Heart left ventricle (tissue), 16 donors: ENCODE measurements at regions not wholly inside any gene's neighbourhood (a gene's known extent, or its start where the extent isn't known, plus 50 kb on each side); places are given as distances from the start of the nearest gene placed in this dataset.

Source experiments
- ATAC-seq, 4 donors: fragments of 200-7000 bp; cut with Tn5 transposase; one replicate each; pipeline ENCODE4 v1.9.1; 2020 to 2022; ENCODE audit warnings: moderate library complexity in 4 of 4, mild to moderate bottlenecking in 3 of 4, moderate number of reproducible peaks in 1 of 4
- DNase-seq, 5 donors: peaks; one replicate each; pipeline ENCODE4 v3.0.0-alpha.2; 2020
- H3K27ac ChIP-seq, 12 donors: fragments of 200-600 bp; sonication (generic) in 4 of 12; one replicate each; pipeline versions ENCODE4 v1.5.0 to v1.8.0; 2016 to 2022; ENCODE audit warnings: mild to moderate bottlenecking in 2 of 12
- H3K27me3 ChIP-seq, 9 donors: fragments of 200-600 bp; sonication (generic) in 2 of 9; one replicate each; pipeline versions ENCODE4 v1.5.1 to v1.8.0; 2016 to 2022; ENCODE audit warnings: mild to moderate bottlenecking in 3 of 9
- H3K36me3 ChIP-seq, 9 donors: fragments of 200-600 bp; sonication (generic) in 2 of 9; one replicate each; pipeline versions ENCODE4 v1.5.0 to v1.8.0; 2018 to 2022; ENCODE audit warnings: mild to moderate bottlenecking in 2 of 9
- H3K4me1 ChIP-seq, 12 donors: fragments of 200-600 bp; sonication (generic) in 4 of 12; one replicate each; pipeline versions ENCODE4 v1.5.0 to v1.8.0; 2016 to 2022; ENCODE audit warnings: mild to moderate bottlenecking in 3 of 12
- H3K4me3 ChIP-seq, 12 donors: fragments of 200-600 bp; sonication (generic) in 4 of 12; one replicate each; pipeline versions ENCODE4 v1.5.0 to v1.8.0; 2017 to 2022; ENCODE audit warnings: mild to moderate bottlenecking in 9 of 12, moderate library complexity in 4 of 12
- H3K9me3 ChIP-seq, 12 donors: fragments of 200-600 bp; sonication (generic) in 4 of 12; one replicate each; pipeline versions ENCODE4 v1.5.0 to v1.8.0; 2016 to 2022; ENCODE audit warnings: mild to moderate bottlenecking in 1 of 12
- POLR2A ChIP-seq, 2 donors: fragments of 450-650 bp; IDR thresholded peaks; one replicate each; pipeline ENCODE4 v1.6.1; 2017; ENCODE audit warnings: antibody characterized with exemption in 2 of 2, mild to moderate bottlenecking in 2 of 2, moderate library complexity in 2 of 2
- WGBS, 4 donors: extraction: QIAGEN DNeasy Blood & Tissue Kit in 2 of 4; methylation state at CpG; one replicate each; pipeline versions ENCODE4 v1.1.5 to v1.1.7; 2013 to 2018; 5-methylcytosine and 5-hydroxymethylcytosine counted together
- intact Hi-C, 10 donors: fragments of 100-400 bp; cut with DNase I; formaldehyde crosslinking; loops; one replicate each; pipeline versions ENCODE4 v1.11.1 to v1.14.2; 2022
- TF ChIP-seq, protein P1 (sequence below), 12 donors: fragments of 200-600 bp; sonication (generic) in 4 of 12; IDR thresholded peaks; one replicate each; pipeline versions ENCODE4 v1.5.0 to v1.8.0; 2018 to 2022; ENCODE audit warnings: antibody characterized with exemption in 12 of 12, mild to moderate bottlenecking in 5 of 12
- donor health status: ischemic (EF 13 %, LVEDD 7.1; RV severe dilation, severe dysfunction).
- donor health status: healthy with polysubstance abuse.
- donor health status: DM: no; HTN: yes; CAD: no.
- donor health status: DM: no; HTN: no; CAD: no.
- donor health status: ischemic (EF 25% LVEDD 6.9; RV normal size, moderate dysfunction).
- donor health status: ischemic (EF 25% LVEDD 5.7; RV mildly dilated, moderate dysfunction).
- donor health status: healthy.
- donor health status: DM: yes; HTN: yes; CAD: no.
- donor health status: ischemic (EF 35%, LVEDD 5.7; RV mildly dilated, moderate dysfunction).
- donor health status: nonischemic (EF 11% LVEDD 7.7; RV severe dilation, severe dysfunction).
- donor health status: DM: yes; HTN: yes; CAD: no.
- donor health status: PGD.
- donor health status: ischemic (EF 29% LVEDD 5.4; RV normal size, mild dysfunction).
- donor health status: nonischemic (EF 23%, LVEDD 6.1; RV moderate dilation, normal function).

DNA sequence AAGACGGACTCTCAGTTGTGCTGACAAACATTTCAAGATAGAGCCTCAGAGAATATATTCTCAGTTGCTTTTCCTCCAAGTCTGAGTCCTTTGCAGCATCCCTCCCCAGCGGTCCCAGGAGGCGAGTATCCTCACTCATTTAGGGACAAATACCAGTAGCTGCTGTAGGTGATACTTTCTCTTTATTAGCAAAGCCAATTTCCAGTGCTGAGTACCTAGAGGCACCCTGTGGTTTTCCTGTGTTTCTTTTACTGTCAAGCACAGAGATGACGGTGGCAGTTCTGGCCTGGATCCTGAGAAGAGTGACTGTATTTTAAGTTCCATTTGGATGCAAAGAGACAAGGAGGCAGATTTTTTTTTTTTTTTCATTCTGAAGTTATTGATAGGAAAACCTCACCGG, 1058.4 kb downstream of the SORCS3 start:
- Histone ChIP-seq H3K27me3 (no peaks in the 10 kb centered on the region), H3K27ac (no peak overlapping the region), H3K36me3 (no peaks in the 10 kb centered on the region), H3K9me3 (no peaks in the 10 kb centered on the region), H3K4me1 (no peaks in the 10 kb centered on the region), H3K4me3 (no peak overlapping the region)
- ATAC-seq = no peak
- intact Hi-C loops = loop anchor here in 1 of 10 donors (5.0 kb wide), 1 partner anchor 382 kb away; no protein-coding TSS in a partner anchor
- WGBS, 4 donors = 59 to 71% (median 69%) methylated on average over 5 of the region's 5 CpGs
- no peak for TF ChIP-seq POLR2A (IDR thresholded peaks at IDR 0.05)
- TF ChIP-seq, protein P1, sequence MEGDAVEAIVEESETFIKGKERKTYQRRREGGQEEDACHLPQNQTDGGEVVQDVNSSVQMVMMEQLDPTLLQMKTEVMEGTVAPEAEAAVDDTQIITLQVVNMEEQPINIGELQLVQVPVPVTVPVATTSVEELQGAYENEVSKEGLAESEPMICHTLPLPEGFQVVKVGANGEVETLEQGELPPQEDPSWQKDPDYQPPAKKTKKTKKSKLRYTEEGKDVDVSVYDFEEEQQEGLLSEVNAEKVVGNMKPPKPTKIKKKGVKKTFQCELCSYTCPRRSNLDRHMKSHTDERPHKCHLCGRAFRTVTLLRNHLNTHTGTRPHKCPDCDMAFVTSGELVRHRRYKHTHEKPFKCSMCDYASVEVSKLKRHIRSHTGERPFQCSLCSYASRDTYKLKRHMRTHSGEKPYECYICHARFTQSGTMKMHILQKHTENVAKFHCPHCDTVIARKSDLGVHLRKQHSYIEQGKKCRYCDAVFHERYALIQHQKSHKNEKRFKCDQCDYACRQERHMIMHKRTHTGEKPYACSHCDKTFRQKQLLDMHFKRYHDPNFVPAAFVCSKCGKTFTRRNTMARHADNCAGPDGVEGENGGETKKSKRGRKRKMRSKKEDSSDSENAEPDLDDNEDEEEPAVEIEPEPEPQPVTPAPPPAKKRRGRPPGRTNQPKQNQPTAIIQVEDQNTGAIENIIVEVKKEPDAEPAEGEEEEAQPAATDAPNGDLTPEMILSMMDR (IDR thresholded peaks at IDR 0.05) = no peak
- DNase-seq = no peak

DNA sequence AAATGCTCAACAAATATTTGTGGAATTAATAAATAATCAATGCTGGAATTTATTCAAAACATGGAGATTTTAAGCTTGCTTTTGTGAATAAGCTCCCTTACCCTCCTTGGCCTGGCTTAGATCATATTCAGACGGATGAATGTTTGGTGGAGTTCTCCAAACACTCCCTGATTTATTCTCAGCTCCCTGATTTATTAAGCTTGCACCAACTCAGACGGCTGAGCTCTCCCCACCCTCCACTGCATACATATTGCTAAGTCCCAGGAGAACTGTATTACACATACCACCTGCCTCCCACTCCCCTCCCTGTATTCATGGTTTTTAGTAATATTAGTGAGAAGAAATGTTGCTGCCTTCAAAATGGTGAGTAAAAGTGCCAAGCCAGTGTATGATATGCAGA, 1057.5 kb downstream of the SORCS3 start:
- TF ChIP-seq, protein P1 (IDR thresholded peaks at IDR 0.05) = no peak
- TF ChIP-seq POLR2A (IDR thresholded peaks at IDR 0.05) = no peak
- H3K4me1 ChIP-seq = no peaks in the 10 kb centered on the region
- 55 to 71% (median 65%) methylated on average over 2 of the region's 2 CpGs for WGBS, 4 donors
- H3K4me3 ChIP-seq = no peak overlapping the region
- H3K27me3 ChIP-seq = no peaks in the 10 kb centered on the region
- H3K9me3 ChIP-seq = no peaks in the 10 kb centered on the region
- intact Hi-C loops = loop anchor here in 1 of 10 donors (5.0 kb wide), 1 partner anchor 381 kb away; no protein-coding TSS in a partner anchor
- no peaks in the 10 kb centered on the region for H3K36me3 ChIP-seq
- DNase-seq (no peak), ATAC-seq (no peak)
- H3K27ac ChIP-seq = no peak overlapping the region

DNA sequence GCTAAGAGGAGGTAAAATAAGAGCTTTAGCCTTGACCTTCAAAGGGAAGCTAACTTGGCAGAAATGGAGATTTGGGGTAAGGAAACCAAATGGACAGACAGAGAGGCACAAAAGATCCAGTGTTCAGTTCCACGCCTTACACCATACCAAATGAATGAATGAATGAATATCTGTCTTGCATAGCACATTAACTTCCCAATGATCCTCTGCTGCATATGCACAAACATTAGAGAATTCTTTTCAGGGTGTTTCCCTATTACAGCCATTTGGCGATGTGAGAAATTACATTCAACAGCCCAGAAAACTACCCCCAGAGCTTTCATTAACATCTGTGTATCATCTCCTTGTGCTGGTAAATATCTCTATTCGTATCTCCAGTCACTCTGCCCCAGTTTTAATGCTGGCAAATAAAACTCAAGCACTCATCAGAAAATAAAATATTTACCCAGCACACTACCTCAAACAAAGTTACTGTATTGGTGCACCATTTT, 1056.2 kb downstream of the SORCS3 start:
- no peak for TF ChIP-seq POLR2A (IDR thresholded peaks at IDR 0.05)
- TF ChIP-seq, protein P1 (IDR thresholded peaks at IDR 0.05) = no peak
- Histone ChIP-seq H3K4me3 (no peak overlapping the region), H3K9me3 (no peaks in the 10 kb centered on the region), H3K27me3 (no peaks in the 10 kb centered on the region), H3K36me3 (no peaks in the 10 kb centered on the region), H3K4me1 (no peaks in the 10 kb centered on the region), H3K27ac (no peak overlapping the region)
- WGBS, 4 donors = 55 to 72% (median 60%) methylated on average over 3 of the region's 3 CpGs
- intact Hi-C loops = loop anchor here in 1 of 10 donors (5.0 kb wide), 1 partner anchor 380 kb away; no protein-coding TSS in a partner anchor
- ATAC-seq (no peak), DNase-seq (no peak)

DNA sequence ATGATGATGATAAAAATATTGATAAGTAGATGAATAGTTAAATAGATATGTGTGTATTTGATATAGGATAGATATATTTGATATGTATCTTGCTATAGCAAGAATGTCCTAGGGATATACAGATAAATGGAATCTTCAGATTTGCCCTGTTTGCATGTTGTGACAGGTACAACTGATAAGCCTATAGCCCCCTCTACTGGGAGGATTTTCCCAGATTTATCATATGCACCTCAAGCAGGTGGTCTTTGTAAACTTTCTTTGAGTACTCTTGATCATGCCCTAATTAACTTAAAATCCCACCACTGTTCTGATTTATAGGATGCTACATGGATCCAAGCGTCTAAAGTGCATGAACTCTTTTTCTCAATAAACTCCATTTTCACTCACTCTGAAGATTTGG, 1050.7 kb downstream of the SORCS3 start:
- no peak for TF ChIP-seq POLR2A (IDR thresholded peaks at IDR 0.05)
- TF ChIP-seq, protein P1 (IDR thresholded peaks at IDR 0.05) = peak in 5 of 12 donors; percentile 8 to 21 (median 15)
- ATAC-seq = no peak
- DNase-seq = no peak
- Histone ChIP-seq H3K27me3 (no peaks in the 10 kb centered on the region), H3K4me3 (no peak overlapping the region), H3K27ac (no peak overlapping the region), H3K4me1 (no peaks in the 10 kb centered on the region), H3K36me3 (no peaks in the 10 kb centered on the region), H3K9me3 (no peaks in the 10 kb centered on the region)
- WGBS, 4 donors = 50 to 66% (median 56%) methylated on average over 1 of the region's 1 CpG
- intact Hi-C loops = loop anchor here in 1 of 10 donors (5.0 kb wide), 1 partner anchor 630 kb away; no protein-coding TSS in a partner anchor
